HepG2 (cell line): ENCODE measurements at regions not wholly inside any gene's neighbourhood (a gene's known extent, or its start where the extent isn't known, plus 50 kb on each side); places are given as distances from the start of the nearest gene placed in this dataset.
"Not testable (repeated sequence)": the region's sequence is repeated elsewhere in the genome, so short reads cannot be mapped to it uniquely, and the experiment has no call there.

Experiments
- ATF2 ChIP-seq: sonication (generic); formaldehyde crosslinking; IDR thresholded peaks from 2 replicates; pipeline ENCODE4 v1.4.0; 2020; ENCODE audit warnings: missing genetic modification reagents
- BHLHE40 ChIP-seq: IDR thresholded peaks from 2 replicates; pipeline ENCODE4 v1.6.1; 2011; ENCODE audit warnings: low read length, improper control_type of control experiment
- CHD4 ChIP-seq: fragments of 200-600 bp; sonication (generic); IDR thresholded peaks from 2 replicates; pipeline ENCODE4 v1.7.0; 2017; ENCODE audit warnings: mild to moderate bottlenecking, low read length, borderline replicate concordance
- CTCF ChIP-seq: sonication (generic); formaldehyde crosslinking; IDR thresholded peaks from 2 replicates; pipeline ENCODE4 v1.5.0; 2020; ENCODE audit warnings: mild to moderate bottlenecking, missing genetic modification reagents, moderate library complexity
- DNMT1 ChIP-seq: sonication (generic); formaldehyde crosslinking; IDR thresholded peaks from 2 replicates; pipeline ENCODE4 v1.5.1; 2020; ENCODE audit warnings: mild to moderate bottlenecking, missing genetic modification reagents
- POLR2AphosphoS5 ChIP-seq: IDR thresholded peaks from 2 replicates; pipeline ENCODE4 v1.6.1; 2012; ENCODE audit warnings: low read depth, low read length
- PTBP1 ChIP-seq: fragments of 200-400 bp; formaldehyde crosslinking; IDR thresholded peaks from 2 replicates; pipeline ENCODE4 v1.6.1; 2018; ENCODE audit warnings: low read length, low read depth; ENCODE audit not compliant: poor library complexity, severe bottlenecking
- RFX3 ChIP-seq: IDR thresholded peaks from 2 replicates; pipeline ENCODE4 v1.6.1; 2016; ENCODE audit warnings: missing biosample characterization, missing genetic modification reagents
- SIN3A ChIP-seq: IDR thresholded peaks from 2 replicates; pipeline ENCODE4 v1.6.1; 2011; ENCODE audit warnings: low read depth, mild to moderate bottlenecking, control low read depth, low read length, borderline replicate concordance
- ZNF253 ChIP-seq: sonication (generic); formaldehyde crosslinking; IDR thresholded peaks from 2 replicates; pipeline ENCODE4 v1.8.0; 2022; ENCODE audit warnings: mild to moderate bottlenecking, missing genetic modification reagents, borderline replicate concordance

- TF ChIP-seq ZNF253; BHLHE40; SIN3A; PTBP1; DNMT1; ATF2 (CRISPR knock-in tag); CHD4; POLR2AphosphoS5; CTCF (CRISPR knock-in tag); RFX3 (CRISPR knock-in tag): not testable (repeated sequence)
Measured at GRCh38 chr9:42409581-42409980, 226.1 kb downstream of the SPATA31A6 start.
